ENCODE measurements at regions not wholly inside any gene's neighbourhood (a gene's known extent, or its start where the extent isn't known, plus 50 kb on each side); places are given as distances from the start of the nearest gene placed in this dataset.

GRCh38 chr2:142509401-142509800 lies 368.1 kb upstream of the KYNU start:
- TF ChIP-seq POLR2A (IDR thresholded peaks at IDR 0.05; ENCODE audit: low read length) (no peak), GATA1 (IDR thresholded peaks at IDR 0.05; ENCODE audit: low read depth, low read length) (no peak)
